Thoracic aorta (tissue), 2 donors: ENCODE measurements at regions not wholly inside any gene's neighbourhood (a gene's known extent, or its start where the extent isn't known, plus 50 kb on each side); places are given as distances from the start of the nearest gene placed in this dataset.

Experiments used
- ATAC-seq: fragments of 150-250 bp; one replicate; pipeline ENCODE4 v1.8.0; 2017; ENCODE audit warnings: low read depth; ENCODE audit not compliant: insufficient number of reproducible peaks, low FRiP score
- DNase-seq: peaks from one replicate; pipeline ENCODE4 v3.0.0-alpha.2; 2020; ENCODE audit warnings: low spot score
- H3K27ac ChIP-seq, 2 donors: fragments of 200-600 bp; sonication (generic); 1 replicate in 1 of 2; 2 replicates in 1 of 2; pipeline ENCODE4 v1.5.1; 2016; ENCODE audit warnings: mild to moderate bottlenecking in 2 of 2, moderate library complexity in 2 of 2
- H3K27me3 ChIP-seq: fragments of 200-600 bp; sonication (generic); replicated peaks from 2 replicates; pipeline ENCODE4 v1.6.0; 2016; ENCODE audit warnings: mild to moderate bottlenecking; ENCODE audit not compliant: insufficient read depth
- H3K36me3 ChIP-seq: fragments of 200-600 bp; sonication (generic); one replicate; pipeline ENCODE4 v1.5.1; 2016
- H3K4me1 ChIP-seq, 2 donors: fragments of 200-600 bp; sonication (generic); 1 replicate in 1 of 2; 2 replicates in 1 of 2; pipeline versions ENCODE4 v1.5.1 to v1.6.0; 2016; ENCODE audit warnings: low read depth in 2 of 2, mild to moderate bottlenecking in 1 of 2; ENCODE audit not compliant: control insufficient read depth in 1 of 2
- H3K4me3 ChIP-seq: fragments of 200-600 bp; sonication (generic); 2 replicates; pipeline ENCODE4 v1.5.1; 2016; ENCODE audit warnings: mild to moderate bottlenecking
- H3K9me3 ChIP-seq: fragments of 200-600 bp; sonication (generic); 2 replicates; pipeline ENCODE4 v1.5.1; 2016
- TF ChIP-seq, protein P1 (sequence below): fragments of 200-600 bp; sonication (generic); IDR thresholded peaks from one replicate; pipeline ENCODE4 v1.5.1; 2019; ENCODE audit warnings: antibody characterized with exemption

- H3K36me3 ChIP-seq = no peaks in the 10 kb centered on the region
- ATAC-seq (no peak), DNase-seq (no peak)
- TF ChIP-seq, protein P1, sequence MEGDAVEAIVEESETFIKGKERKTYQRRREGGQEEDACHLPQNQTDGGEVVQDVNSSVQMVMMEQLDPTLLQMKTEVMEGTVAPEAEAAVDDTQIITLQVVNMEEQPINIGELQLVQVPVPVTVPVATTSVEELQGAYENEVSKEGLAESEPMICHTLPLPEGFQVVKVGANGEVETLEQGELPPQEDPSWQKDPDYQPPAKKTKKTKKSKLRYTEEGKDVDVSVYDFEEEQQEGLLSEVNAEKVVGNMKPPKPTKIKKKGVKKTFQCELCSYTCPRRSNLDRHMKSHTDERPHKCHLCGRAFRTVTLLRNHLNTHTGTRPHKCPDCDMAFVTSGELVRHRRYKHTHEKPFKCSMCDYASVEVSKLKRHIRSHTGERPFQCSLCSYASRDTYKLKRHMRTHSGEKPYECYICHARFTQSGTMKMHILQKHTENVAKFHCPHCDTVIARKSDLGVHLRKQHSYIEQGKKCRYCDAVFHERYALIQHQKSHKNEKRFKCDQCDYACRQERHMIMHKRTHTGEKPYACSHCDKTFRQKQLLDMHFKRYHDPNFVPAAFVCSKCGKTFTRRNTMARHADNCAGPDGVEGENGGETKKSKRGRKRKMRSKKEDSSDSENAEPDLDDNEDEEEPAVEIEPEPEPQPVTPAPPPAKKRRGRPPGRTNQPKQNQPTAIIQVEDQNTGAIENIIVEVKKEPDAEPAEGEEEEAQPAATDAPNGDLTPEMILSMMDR = no peak
- no peaks in the 10 kb centered on the region for H3K27me3 ChIP-seq
- H3K27ac ChIP-seq = no peak overlapping the region
- no peaks in the 10 kb centered on the region for H3K9me3 ChIP-seq
- no peaks in the 10 kb centered on the region for H3K4me1 ChIP-seq
- H3K4me3 ChIP-seq = no peak overlapping the region
These were observed 104.6 kb downstream of the DLL1 start for GRCh38 chr6:170186006-170186935.

DNA sequence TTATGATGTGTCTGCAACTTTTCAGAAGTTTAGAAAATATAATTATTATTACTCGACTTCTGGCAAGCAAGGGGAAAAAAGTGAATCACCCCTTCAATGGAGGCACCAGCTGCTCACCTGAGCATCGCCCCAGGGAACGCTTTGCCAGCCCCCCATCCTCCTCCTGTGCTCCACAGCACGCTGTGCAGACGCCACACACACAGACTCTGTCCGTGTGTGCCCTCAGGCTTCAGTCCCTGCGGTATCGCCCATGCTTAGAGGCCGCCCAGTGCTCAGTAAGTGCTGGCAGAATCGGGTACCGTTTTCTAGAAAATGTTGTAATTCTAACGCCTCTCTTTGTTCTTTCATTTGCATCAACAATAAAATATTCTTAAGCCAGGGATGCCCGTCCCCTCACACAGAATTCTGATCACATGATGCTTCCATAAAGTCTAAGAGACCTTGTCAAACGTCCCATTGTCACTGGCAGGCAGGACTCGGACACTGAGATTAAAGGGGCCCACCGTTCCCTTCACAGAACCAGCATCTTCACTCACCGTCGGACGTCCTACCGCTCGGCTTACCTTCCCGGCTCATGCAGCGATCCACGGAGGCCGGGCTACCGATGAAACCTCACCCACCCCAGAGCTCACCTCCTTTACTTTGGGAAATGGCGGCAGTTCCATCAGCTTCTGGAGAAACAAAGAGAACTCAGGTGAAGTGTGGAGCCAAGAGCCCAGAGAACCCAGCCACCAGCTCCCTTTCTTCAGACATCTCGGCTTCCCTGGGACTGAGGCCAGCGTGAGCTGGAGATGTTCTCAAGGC lies 105.5 kb downstream of the DLL1 start:
- H3K4me3 ChIP-seq = no peak overlapping the region
- no peak overlapping the region for H3K27ac ChIP-seq
- H3K36me3 ChIP-seq = no peaks in the 10 kb centered on the region
- TF ChIP-seq, protein P1 = no peak
- no peaks in the 10 kb centered on the region for H3K27me3 ChIP-seq
- H3K9me3 ChIP-seq = no peaks in the 10 kb centered on the region
- no peaks in the 10 kb centered on the region for H3K4me1 ChIP-seq
- DNase-seq (no peak), ATAC-seq (no peak)

- Histone ChIP-seq H3K27me3 (no peaks in the 10 kb centered on the region), H3K4me1 (peaks cover 0 to 5% of the 10 kb centered on the region in 2 donors), H3K9me3 (no peaks in the 10 kb centered on the region), H3K4me3 (no peak overlapping the region), H3K36me3 (no peaks in the 10 kb centered on the region), H3K27ac (no peak overlapping the region)
- no peak for DNase-seq
- ATAC-seq = no peak
- TF ChIP-seq, protein P1 = no peak
These were observed 106.6 kb downstream of the DLL1 start for GRCh38 chr6:170184316-170184715.

DNA sequence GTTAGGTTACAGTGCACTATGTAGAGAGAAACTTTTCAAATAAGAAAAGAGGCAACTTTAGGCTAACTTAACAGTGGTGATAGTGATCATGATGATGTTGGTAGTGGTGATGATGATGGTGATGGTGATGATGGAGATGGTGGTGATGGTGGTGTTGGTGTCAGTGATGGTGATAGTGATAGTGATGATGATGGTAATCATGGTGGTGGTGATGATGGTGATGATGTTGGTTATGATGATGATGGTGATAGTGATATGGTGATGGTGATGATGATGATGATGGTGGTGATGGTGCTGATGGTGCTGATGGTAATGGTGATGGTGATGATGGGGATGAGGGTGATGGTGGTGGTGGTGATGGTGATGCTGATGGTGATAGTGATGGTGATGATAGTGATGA lies 107.4 kb downstream of the DLL1 start:
- H3K4me3 ChIP-seq = no peak overlapping the region
- no peaks in the 10 kb centered on the region for H3K27me3 ChIP-seq
- DNase-seq (no peak), ATAC-seq (no peak)
- TF ChIP-seq, protein P1 = no peak
- no peaks in the 10 kb centered on the region for H3K36me3 ChIP-seq
- H3K9me3 ChIP-seq = no peaks in the 10 kb centered on the region
- H3K27ac ChIP-seq = no peak overlapping the region
- peaks cover 0 to 5% of the 10 kb centered on the region in 2 donors for H3K4me1 ChIP-seq

DNA sequence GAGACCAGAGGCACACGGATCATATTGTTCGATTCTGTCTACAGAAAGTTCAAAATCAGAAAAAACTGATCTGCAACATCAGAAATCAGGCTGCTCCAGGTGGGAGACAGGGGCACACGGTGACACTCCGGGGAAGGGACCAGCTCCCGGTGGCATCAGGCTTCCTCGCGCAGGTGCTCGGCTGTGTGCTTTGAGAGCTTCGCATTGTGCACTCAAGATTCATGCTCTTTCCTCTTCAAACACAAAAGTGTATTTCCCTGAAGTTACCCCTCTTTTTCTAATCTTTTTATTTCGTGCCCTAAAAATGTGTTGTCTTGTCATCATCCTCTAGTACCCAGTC lies 108.1 kb downstream of the DLL1 start:
- Histone ChIP-seq H3K4me1 (peaks cover 0 to 5% of the 10 kb centered on the region in 2 donors), H3K27me3 (no peaks in the 10 kb centered on the region), H3K36me3 (no peaks in the 10 kb centered on the region), H3K4me3 (no peak overlapping the region), H3K27ac (no peak overlapping the region), H3K9me3 (no peaks in the 10 kb centered on the region)
- TF ChIP-seq, protein P1 = no peak
- DNase-seq = no peak
- ATAC-seq = no peak
